IgD-negative memory B cell (primary cell): ENCODE measurements at regions not wholly inside any gene's neighbourhood (a gene's known extent, or its start where the extent isn't known, plus 50 kb on each side); places are given as distances from the start of the nearest gene placed in this dataset.
"Not testable (repeated sequence)": the region's sequence is repeated elsewhere in the genome, so short reads cannot be mapped to it uniquely, and the experiment has no call there.

ENCODE experiments used
- H3K27ac Mint-ChIP-seq, 3 donors: one replicate each; pipeline ENCODE4 v1.8.0; 2020 to 2022; ENCODE audit warnings: mild to moderate bottlenecking in 3 of 3, mixed read lengths in 3 of 3, moderate library complexity in 1 of 3
- H3K27me3 Mint-ChIP-seq: one replicate; pipeline ENCODE4 v1.8.0; 2021; ENCODE audit warnings: mixed read lengths
- H3K36me3 Mint-ChIP-seq: one replicate; pipeline ENCODE4 v1.8.0; 2020; ENCODE audit warnings: mild to moderate bottlenecking, mixed read lengths
- H3K4me1 Mint-ChIP-seq, 3 donors: one replicate each; pipeline ENCODE4 v1.8.0; 2020 to 2022; ENCODE audit warnings: mixed read lengths in 3 of 3, mild to moderate bottlenecking in 1 of 3
- H3K4me3 Mint-ChIP-seq, 4 donors: one replicate each; pipeline ENCODE4 v1.8.0; 2020 to 2022; ENCODE audit warnings: mild to moderate bottlenecking in 4 of 4, mixed read lengths in 4 of 4, moderate library complexity in 3 of 4
- H3K9me3 Mint-ChIP-seq, 3 donors: one replicate each; pipeline ENCODE4 v1.8.0; 2020 to 2021; ENCODE audit warnings: mixed read lengths in 3 of 3, mild to moderate bottlenecking in 1 of 3

DNA sequence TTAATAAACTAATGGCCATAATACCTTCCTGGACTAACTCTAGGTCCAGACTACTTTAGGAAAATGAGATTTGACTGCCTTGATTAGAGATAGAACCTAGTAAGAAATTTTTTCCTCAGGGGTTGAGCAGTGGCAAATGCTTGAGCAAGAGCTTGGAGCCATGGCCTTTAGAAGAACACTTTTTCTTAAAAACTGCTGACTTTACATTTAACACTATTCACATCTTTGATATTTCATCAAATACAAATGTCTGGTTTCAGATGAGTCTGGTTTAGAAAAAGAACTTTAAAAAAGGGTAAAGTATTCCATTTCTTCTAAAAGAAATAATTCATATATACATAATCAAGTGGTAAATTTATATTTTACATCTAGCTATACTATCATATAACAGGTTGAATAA is 680.9 kb upstream of the PITX2 start:
- Mint-ChIP-seq H3K27me3 (no peaks in the 10 kb centered on the region), H3K27ac (no peak overlapping the region), H3K36me3 (no peaks in the 10 kb centered on the region), H3K4me3 (no peak overlapping the region), H3K9me3 (peaks cover 0 to 5% (median 2%) of the 10 kb centered on the region in 3 donors), H3K4me1 (no peaks in the 10 kb centered on the region)

DNA sequence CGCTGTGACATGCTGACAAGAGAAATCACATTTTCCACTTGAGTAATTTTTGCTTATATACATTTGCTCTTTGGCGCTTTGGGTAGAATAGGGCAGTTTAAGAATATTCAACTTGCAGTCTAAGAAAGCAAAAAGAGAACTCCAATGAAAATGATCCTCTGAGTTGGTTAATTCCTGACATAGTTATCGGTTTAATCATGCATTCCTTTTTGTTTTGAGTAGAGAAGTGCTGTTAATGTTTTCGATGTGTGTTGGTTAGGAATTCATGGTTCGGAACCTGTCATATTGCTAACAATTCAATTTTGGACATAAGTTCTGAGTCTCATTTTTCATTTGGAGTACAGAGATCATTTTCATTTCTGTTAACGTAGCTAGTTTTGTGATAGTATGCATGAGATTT is 700.6 kb upstream of the PITX2 start:
- Mint-ChIP-seq H3K9me3 (peaks cover 0 to 4% (median 0%) of the 10 kb centered on the region in 3 donors), H3K36me3 (no peaks in the 10 kb centered on the region), H3K27ac (peak overlapping the region in 1 of 3 donors; percentile 50), H3K27me3 (no peaks in the 10 kb centered on the region), H3K4me1 (no peaks in the 10 kb centered on the region), H3K4me3 (no peak overlapping the region)

GRCh38 chr4:111323916-111324315 is 701.0 kb upstream of the PITX2 start:
- Mint-ChIP-seq H3K36me3 (no peaks in the 10 kb centered on the region), H3K27me3 (no peaks in the 10 kb centered on the region), H3K9me3 (peaks cover 0 to 4% (median 0%) of the 10 kb centered on the region in 3 donors), H3K27ac (peak overlapping the region in 1 of 3 donors; percentile 50), H3K4me3 (no peak overlapping the region), H3K4me1 (no peaks in the 10 kb centered on the region)

DNA sequence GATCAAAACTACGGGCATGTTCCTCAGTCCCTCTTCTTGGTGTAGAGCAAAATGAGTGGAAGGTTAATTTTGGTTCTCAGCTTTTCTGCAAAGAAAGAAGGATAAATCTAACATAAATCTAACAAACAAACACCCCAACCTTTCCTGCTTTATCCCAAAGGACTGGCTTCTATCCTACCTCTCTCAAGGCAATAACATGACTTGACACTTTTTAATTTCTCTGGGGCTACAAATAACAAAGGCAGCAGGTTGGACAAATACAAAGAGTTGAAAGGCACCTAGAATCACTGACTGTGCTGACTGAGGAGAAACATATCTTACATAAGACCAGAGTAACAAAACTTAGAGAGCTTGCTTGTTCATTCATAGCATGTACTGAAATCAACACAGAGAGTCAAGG is 703.6 kb upstream of the PITX2 start:
- no peaks in the 10 kb centered on the region for H3K36me3 Mint-ChIP-seq
- H3K27ac Mint-ChIP-seq = no peak overlapping the region
- no peaks in the 10 kb centered on the region for H3K27me3 Mint-ChIP-seq
- H3K9me3 Mint-ChIP-seq = peaks cover 0 to 4% (median 0%) of the 10 kb centered on the region in 3 donors
- H3K4me3 Mint-ChIP-seq = no peak overlapping the region
- H3K4me1 Mint-ChIP-seq = no peaks in the 10 kb centered on the region

GRCh38 chr4:111330786-111331185 is 707.9 kb upstream of the PITX2 start:
- Mint-ChIP-seq H3K27ac (no peak overlapping the region), H3K27me3 (no peaks in the 10 kb centered on the region), H3K36me3 (no peaks in the 10 kb centered on the region), H3K4me1 (no peaks in the 10 kb centered on the region), H3K9me3 (peaks cover under 1 to 3% (median 1%) of the 10 kb centered on the region in 3 donors), H3K4me3 (no peak overlapping the region)

DNA sequence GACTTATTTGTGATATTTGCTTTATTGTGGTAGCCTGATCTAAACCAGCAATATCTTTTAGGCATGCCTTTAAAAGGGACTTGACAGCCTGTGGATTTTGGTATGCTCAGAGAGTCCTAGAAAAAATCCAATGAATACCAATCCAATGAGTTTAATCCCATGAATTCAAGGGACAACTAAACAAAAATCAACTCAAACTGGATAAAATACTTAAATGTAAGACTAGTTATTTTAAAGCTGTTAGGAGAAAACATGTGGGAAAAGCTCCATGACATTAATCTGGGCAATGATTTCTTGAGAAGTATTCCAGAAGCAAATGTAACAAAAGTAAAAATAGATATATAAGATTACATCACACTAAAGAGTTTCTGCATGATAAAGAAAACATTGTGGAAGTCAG is 711.5 kb upstream of the PITX2 start:
- Mint-ChIP-seq H3K4me1 (no peaks in the 10 kb centered on the region), H3K36me3 (no peaks in the 10 kb centered on the region), H3K27me3 (no peaks in the 10 kb centered on the region), H3K4me3 (no peak overlapping the region), H3K27ac (no peak overlapping the region), H3K9me3 (peaks cover 2 to 8% (median 2%) of the 10 kb centered on the region in 3 donors)

DNA sequence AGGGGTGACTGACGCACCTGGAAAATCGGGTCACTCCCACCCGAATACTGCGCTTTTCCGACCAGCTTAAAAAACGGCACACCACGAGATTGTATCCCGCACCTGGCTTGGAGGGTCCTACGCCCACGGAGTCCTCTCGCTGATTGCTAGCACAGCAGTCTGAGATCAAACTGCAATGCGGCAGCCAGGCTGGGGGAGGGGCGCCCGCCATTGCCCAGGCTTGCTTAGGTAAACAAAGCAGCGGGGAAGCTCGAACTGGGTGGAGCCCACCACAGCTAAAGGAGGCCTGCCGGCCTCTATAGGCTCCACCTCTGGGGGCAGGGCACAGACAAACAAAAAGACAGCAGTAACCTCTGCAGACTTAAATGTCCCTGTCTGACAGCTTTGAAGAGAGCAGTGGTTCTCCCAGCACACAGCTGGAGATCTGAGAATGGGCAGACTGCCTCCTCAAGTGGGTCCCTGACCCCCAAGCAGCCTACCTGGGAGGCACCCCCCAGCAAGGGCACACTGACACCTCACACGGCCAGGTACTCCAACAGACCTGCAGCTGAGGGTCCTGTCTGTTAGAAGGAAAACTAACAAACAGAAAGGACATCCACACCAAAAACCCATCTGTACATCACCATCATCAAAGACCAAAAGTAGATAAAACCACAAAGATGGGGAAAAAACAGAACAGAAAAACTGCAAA is 714.5 kb upstream of the PITX2 start:
- H3K4me3 Mint-ChIP-seq, H3K27me3 Mint-ChIP-seq, H3K9me3 Mint-ChIP-seq, H3K4me1 Mint-ChIP-seq, H3K27ac Mint-ChIP-seq, H3K36me3 Mint-ChIP-seq: not testable (repeated sequence)

DNA sequence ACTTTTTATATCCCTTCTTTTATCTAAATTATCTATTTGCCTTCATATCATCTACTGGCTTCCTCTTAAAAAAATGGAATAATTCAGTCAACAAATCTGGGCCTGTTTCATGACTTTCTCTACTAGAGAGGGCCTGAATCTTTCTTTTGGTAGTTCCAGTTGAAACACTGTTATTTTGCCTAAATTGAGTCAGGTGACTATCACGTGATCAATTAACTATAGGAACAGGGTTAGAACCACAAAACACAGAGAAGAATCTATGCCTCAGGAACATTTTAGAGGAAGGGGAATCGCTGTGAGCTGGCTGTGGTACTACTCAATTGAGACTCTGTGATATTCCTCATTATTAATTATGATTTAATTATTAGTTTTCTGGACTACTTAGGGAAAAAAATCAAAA is 736.7 kb upstream of the PITX2 start:
- Mint-ChIP-seq H3K36me3 (no peaks in the 10 kb centered on the region), H3K4me1 (no peaks in the 10 kb centered on the region), H3K27ac (no peak overlapping the region), H3K4me3 (no peak overlapping the region), H3K27me3 (no peaks in the 10 kb centered on the region), H3K9me3 (peaks cover 4 to 13% (median 5%) of the 10 kb centered on the region in 3 donors)

DNA sequence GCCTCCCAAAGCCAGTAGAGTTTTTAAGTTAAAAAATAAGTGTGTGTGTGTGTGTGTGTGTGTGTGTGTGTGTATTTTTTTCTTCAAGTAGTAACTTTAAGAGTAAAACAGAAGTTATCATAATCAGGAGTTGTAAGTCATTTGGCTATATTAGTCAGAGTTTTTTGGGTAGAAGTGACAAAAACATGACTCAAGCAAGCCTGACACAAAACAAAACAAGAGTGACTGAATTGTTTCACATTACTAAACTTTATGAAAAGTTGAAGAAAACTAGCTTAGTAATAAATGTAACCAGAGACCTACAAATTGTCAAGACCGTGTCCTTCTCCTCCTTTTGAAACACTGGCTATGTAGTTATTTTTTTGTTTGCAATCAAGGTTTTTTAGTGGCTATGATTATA is 738.0 kb upstream of the PITX2 start:
- H3K4me1 Mint-ChIP-seq = no peaks in the 10 kb centered on the region
- H3K4me3 Mint-ChIP-seq = no peak overlapping the region
- H3K9me3 Mint-ChIP-seq = peaks cover 4 to 9% (median 8%) of the 10 kb centered on the region in 3 donors
- no peaks in the 10 kb centered on the region for H3K27me3 Mint-ChIP-seq
- H3K27ac Mint-ChIP-seq = no peak overlapping the region
- no peaks in the 10 kb centered on the region for H3K36me3 Mint-ChIP-seq

- Mint-ChIP-seq H3K4me1 (no peaks in the 10 kb centered on the region), H3K36me3 (no peaks in the 10 kb centered on the region), H3K4me3 (no peak overlapping the region), H3K9me3 (peaks cover 8 to 9% (median 9%) of the 10 kb centered on the region in 3 donors), H3K27ac (no peak overlapping the region), H3K27me3 (no peaks in the 10 kb centered on the region)
Measured at GRCh38 chr4:111362941-111363361, 740.1 kb upstream of the PITX2 start.

DNA sequence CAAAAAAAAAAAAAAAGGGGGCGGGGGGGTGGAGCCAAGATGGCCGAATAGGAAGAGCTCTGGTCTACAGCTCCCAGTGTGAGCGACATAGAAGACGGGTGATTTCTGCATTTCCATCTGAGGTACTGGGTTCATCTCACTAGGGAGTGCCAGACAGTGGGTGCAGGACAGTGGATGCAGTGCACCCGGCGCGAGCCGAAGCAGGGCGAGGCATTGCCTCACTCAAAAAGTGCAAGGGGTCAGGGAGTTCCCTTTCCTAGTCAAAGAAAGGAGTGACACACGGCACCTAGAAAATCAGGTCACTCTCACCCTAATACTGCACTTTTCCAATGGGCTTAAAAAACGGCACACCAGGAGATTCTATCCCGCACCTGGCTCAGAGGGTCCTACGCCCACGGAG is 755.0 kb upstream of the PITX2 start:
- not testable (repeated sequence) for H3K4me1 Mint-ChIP-seq, H3K9me3 Mint-ChIP-seq, H3K27me3 Mint-ChIP-seq, H3K27ac Mint-ChIP-seq, H3K36me3 Mint-ChIP-seq, H3K4me3 Mint-ChIP-seq

DNA sequence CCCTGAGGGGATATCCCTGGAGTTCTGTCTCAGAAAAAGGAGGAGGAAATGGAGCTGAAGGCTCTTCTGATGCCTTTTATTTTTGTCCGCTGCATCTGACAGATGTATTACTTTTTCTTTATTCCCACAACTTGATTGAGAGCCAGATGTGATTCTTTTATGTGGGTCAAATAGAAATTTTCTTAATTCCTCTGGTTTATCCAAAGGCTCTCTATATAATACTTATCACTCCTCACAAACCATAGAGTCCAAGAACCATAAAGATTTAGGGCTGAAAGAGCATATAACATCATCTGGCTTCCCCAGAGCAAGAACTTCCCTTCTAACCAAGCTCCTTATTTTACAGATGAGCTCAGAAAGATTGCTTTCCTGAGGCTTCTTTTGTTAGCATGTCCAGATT is 756.7 kb upstream of the FAM241A start:
- H3K4me3 Mint-ChIP-seq = no peak overlapping the region
- no peak overlapping the region for H3K27ac Mint-ChIP-seq
- no peaks in the 10 kb centered on the region for H3K27me3 Mint-ChIP-seq
- H3K36me3 Mint-ChIP-seq = no peaks in the 10 kb centered on the region
- H3K4me1 Mint-ChIP-seq = no peaks in the 10 kb centered on the region
- peaks cover 0 to 16% (median 3%) of the 10 kb centered on the region in 3 donors for H3K9me3 Mint-ChIP-seq

- Mint-ChIP-seq H3K4me3 (no peak overlapping the region), H3K27me3 (no peaks in the 10 kb centered on the region), H3K27ac (no peak overlapping the region), H3K4me1 (no peaks in the 10 kb centered on the region), H3K36me3 (no peaks in the 10 kb centered on the region), H3K9me3 (peaks cover 0 to 12% (median 2%) of the 10 kb centered on the region in 3 donors)
Measured at GRCh38 chr4:111391829-111392228, 753.4 kb upstream of the FAM241A start.

DNA sequence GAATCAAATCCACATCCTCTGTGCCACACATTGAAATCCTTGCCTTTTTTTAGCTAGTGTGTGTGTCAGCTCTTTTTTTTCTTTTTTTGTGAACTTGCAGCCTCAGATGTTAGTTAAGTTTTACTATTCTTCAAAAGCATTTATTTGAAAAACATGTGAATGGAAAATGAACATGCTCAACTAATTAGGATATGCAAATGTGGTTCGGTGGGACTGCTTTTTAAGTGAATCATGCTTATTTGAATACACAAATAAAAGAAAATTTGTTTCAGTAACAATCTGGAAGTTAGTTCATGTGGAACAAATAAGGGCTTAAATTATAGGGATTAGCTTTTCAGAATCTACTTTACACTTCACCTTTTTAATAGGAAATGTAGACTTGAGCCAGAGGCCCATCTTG is 751.5 kb upstream of the FAM241A start:
- Mint-ChIP-seq H3K27ac (no peak overlapping the region), H3K9me3 (peaks cover 0 to 12% (median 2%) of the 10 kb centered on the region in 3 donors), H3K36me3 (no peaks in the 10 kb centered on the region), H3K27me3 (no peaks in the 10 kb centered on the region), H3K4me1 (no peaks in the 10 kb centered on the region), H3K4me3 (no peak overlapping the region)

GRCh38 chr4:111398906-111399330 is 746.3 kb upstream of the FAM241A start:
- Mint-ChIP-seq H3K9me3 (peaks cover 0 to 2% (median 0%) of the 10 kb centered on the region in 3 donors), H3K36me3 (no peaks in the 10 kb centered on the region), H3K4me3 (no peak overlapping the region), H3K27ac (no peak overlapping the region), H3K27me3 (no peaks in the 10 kb centered on the region), H3K4me1 (no peaks in the 10 kb centered on the region)

- no peaks in the 10 kb centered on the region for H3K27me3 Mint-ChIP-seq
- H3K4me3 Mint-ChIP-seq = no peak overlapping the region
- H3K27ac Mint-ChIP-seq = no peak overlapping the region
- H3K9me3 Mint-ChIP-seq = peaks cover 0 to 2% (median 0%) of the 10 kb centered on the region in 3 donors
- no peaks in the 10 kb centered on the region for H3K4me1 Mint-ChIP-seq
- H3K36me3 Mint-ChIP-seq = no peaks in the 10 kb centered on the region
Measured at GRCh38 chr4:111399623-111400022, 745.6 kb upstream of the FAM241A start.
